ENCODE measurements at regions not wholly inside any gene's neighbourhood (a gene's known extent, or its start where the extent isn't known, plus 50 kb on each side); places are given as distances from the start of the nearest gene placed in this dataset.

- no peak for FAIRE-seq
Observed at GRCh38 chr14:22513066-22513812, 75.8 kb downstream of the DAD1 start.

DNA sequence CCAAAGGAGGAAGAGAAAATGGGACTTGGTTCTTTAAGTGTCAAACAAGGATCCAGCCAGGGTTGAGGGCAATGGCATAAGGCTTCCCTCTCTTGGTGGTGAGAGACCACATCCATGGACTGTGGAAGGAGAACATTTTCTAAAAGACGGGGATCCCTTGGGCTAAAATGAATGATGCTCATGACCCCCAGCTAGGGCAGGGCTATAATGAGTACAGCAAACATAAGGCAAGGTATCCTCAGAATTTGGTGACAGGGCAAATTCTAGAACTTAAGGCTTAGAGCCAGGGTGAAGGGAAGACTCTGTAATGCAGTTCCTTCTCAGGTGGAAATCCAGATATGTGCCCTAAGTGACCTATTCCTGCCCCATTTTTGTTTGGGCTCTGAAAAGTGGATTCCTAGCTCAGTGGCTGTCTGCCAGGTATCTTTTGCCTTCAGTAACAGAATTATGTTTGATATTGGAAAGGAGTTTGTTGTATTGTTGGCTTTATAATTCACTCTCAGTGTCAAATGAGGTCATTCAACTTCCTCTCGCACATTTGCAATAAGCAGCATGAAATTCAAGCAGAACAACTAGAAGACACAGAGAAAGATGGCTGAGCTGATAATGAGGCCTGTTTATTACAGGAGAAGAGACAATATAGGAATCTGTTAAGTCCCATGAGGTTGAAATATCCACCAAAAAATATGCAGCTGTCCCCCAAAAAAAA, 76.8 kb downstream of the DAD1 start:
- FAIRE-seq: no peak

GRCh38 chr14:22510527-22511110, 78.4 kb downstream of the DAD1 start:
- FAIRE-seq: no peak

- no peak for FAIRE-seq
Observed at GRCh38 chr14:22509751-22510300, 79.2 kb downstream of the DAD1 start.

DNA sequence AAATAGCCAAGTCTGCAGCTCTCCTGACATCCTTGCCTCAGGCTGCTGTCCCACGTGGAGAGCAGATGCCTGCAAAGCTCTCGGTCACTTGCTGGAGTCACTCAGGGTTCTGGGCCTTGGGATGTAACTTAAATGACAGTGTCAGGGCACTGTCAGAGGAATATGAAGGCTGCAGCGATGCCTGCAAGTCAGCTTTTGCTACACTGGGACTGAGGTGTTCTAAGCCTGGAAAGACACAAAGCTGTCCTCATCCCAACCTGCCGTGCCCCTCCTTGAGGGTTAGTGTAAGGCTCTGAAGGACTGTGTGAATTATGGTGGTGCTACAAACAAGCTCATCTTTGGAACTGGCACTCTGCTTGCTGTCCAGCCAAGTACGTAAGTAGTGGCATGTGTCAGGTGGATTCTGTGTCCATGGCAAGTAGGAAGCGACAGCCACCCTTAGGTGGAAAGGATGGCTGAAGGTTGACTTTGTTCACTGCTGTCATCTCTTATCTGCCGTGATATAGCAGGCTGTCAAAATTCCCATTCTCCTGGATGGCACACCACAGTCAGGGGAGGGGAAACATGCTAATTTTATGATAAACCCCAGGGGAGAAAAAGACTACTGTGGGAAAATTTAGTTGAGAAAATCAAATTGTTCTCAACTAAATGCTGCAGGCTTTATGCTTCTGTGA, 79.9 kb downstream of the DAD1 start:
- no peak for FAIRE-seq

DNA sequence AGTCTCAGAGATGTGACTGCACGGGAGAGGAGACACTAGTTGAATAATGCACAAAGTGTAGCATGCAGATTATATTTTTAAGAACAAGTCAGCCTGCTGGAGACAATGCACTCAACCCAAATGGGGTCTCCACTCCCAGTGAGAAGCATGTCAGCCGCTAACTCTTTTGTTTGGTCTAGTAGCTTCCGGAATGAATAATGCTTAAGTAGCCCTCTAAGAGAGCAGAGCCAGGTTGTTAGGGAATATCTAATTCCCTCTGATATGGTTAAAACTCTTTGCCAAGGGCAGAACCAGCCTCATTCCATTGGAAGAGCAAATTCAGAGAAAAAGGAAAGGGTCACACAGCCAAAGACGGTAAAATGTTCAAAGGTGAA, 80.4 kb downstream of the DAD1 start:
- no peak for FAIRE-seq

DNA sequence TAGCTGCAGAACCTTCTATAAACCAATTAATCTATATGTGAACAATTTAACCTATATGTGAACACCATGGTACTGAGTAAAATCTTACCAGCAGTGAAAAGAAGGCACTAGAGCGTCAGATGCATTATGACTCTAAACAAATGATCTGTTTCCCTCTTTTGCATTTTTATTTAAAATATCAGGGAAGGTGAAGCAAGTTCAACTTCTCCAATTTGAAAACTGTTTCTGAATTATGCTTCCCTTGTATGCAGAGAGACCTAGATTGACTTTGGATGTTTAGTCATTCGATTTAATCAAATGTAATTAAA, 80.9 kb downstream of the DAD1 start:
- no peak for FAIRE-seq

- no peak for FAIRE-seq
Observed at GRCh38 chr14:22506778-22507351, 82.2 kb downstream of the DAD1 start.

GRCh38 chr14:22506378-22506710, 82.7 kb downstream of the DAD1 start:
- no peak for FAIRE-seq

- FAIRE-seq: no peak
Observed at GRCh38 chr14:22505697-22506377, 83.2 kb downstream of the DAD1 start.

- no peak for FAIRE-seq
Observed at GRCh38 chr14:22505309-22505696, 83.7 kb downstream of the DAD1 start.

DNA sequence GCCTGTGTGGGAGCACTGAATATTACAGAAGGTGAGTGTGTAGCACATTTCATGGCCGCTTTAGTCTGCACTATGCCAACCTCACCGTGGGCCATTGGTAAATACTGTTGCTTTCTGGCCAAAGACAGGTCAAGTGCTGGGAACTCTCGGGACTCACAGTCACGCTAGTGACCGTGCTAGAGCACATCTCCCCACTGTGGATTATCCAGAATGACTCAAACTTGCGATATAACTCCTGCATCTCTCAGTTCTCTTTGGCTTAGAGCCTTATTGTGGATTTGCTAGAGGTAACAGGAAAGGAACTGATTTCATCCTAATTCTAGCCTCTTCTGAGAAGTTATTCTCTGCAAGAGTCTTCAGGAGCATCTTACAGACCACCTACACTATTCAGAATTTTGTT, 86.5 kb downstream of the DAD1 start:
- FAIRE-seq: no peak

- FAIRE-seq: no peak
Observed at GRCh38 chr14:22502007-22502406, 87.0 kb downstream of the DAD1 start.

- no peak for FAIRE-seq
Observed at GRCh38 chr14:22500954-22501726, 87.9 kb downstream of the DAD1 start.

GRCh38 chr14:22500525-22500924, 88.5 kb downstream of the DAD1 start:
- no peak for FAIRE-seq

DNA sequence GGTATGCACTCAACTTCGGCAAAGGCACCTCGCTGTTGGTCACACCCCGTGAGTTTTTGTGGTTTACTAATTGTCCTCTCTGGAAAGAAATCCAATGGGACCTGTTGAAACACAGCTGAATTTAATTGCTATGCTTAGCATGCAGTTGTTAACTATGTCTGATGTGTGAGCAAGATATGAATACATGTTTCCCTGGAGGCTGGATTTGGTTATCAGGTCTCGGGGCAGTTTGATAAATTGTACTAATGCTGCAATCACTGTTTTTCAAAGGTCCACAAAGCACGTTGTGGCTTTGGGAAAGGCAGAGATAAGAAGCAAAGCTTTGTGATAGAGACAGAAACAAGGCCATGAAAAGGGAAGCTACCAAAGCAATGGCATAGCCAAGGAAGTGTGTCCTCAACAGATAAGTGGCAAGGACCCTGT, 91.3 kb downstream of the DAD1 start:
- no peak for FAIRE-seq

GRCh38 chr14:22497144-22497423, 91.9 kb downstream of the DAD1 start:
- FAIRE-seq: no peak

DNA sequence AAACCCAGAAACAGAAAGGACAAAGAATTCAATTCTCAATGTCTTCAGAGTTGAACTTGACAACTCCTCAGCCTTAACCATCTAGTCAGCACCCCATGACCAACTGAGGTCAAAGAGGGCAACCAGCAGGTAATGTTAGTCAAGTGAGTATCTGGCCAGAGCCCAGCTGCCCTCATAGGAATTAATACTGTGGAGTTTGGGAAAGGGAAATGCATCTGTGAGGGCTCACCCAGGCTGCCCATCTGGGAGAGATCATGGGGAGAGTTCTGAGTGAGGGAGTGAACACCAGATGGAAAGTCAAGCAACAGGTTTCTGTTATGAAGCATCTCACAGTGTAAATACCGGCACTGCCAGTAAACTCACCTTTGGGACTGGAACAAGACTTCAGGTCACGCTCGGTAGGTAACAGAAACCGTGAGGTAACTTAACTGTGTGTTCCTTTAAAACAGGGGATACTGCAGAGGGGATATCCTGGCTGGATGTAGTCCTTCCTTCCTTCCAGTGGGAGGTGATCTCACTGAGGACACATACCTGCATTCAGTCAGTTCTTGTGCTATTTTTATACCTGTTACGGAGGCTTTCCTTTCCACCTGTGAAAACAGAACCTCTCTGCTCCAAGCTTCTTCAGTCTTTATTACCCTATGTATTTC, 94.4 kb downstream of the DAD1 start:
- FAIRE-seq: no peak

- FAIRE-seq: no peak
Observed at GRCh38 chr14:22493753-22494152, 95.3 kb downstream of the DAD1 start.

- no peak for FAIRE-seq
Observed at GRCh38 chr14:22492622-22493542, 96.1 kb downstream of the DAD1 start.
